HG03139 (cell line): ENCODE measurements at regions not wholly inside any gene's neighbourhood (a gene's known extent, or its start where the extent isn't known, plus 50 kb on each side); places are given as distances from the start of the nearest gene placed in this dataset.

ENCODE experiments used
- ATAC-seq: cut with Tn5 transposase; IDR thresholded peaks from one replicate; pipeline ENCODE4 v1.9.1; 2021; ENCODE audit not compliant: unreplicated experiment

GRCh38 chr9:87816036-87816435 is 66.6 kb upstream of the SPATA31E1 start:
- ATAC-seq, result no peak

GRCh38 chr9:87818308-87818707 is 64.4 kb upstream of the SPATA31E1 start:
- ATAC-seq, result no peak

DNA sequence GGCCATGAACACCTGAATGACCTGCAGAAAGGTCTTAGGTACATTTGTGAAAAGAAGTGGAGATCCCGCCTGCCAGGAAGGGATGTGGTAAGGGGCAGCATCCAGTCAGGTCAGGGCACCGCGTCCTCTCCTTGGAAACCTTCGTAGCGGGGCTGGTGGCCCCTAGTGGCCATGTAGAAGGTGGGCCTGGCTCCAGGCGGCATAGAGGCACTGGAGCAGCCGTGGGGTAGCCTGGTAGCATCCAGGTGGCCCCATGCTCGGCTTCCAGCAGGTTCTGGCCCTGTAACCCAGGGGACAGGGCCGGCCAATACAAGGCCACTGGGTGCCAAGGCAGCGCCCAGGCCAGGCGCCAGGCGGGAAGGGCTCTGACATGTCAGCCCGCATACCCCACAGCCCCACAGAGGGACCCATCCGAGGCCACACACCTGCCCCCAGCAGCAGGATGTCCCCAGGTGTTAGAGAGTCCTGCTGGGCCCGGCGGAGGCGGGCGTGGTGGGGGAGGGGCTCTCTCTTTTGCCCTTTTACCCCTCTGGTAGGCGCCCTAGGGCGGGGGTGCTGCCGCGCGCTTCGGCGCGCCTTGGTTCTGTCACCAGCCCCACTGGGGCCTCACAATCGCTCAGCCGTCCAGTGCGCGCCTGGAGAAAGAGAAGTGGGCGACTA is 58.3 kb upstream of the SPATA31E1 start:
- ATAC-seq, result no peak

GRCh38 chr9:87824886-87825285 is 57.8 kb upstream of the SPATA31E1 start:
- ATAC-seq, result no peak

DNA sequence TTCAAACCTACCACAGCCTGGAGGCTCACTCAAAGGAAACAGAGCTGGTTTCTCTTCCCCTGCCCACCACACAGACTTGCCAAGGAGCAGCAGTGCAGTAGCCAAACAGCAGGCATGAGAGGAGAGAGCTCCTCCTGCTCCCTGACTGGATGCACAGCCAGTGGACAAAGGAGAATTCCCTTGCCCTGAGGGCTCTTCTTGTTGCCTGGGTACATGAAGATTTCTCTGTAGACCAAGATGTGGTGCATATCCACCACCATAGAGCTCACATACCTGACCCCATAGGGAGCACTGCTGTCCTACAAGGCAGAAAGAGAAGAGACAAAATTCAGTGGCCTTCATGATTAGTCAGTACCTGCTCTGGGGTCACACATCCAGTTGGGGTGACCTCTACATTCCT is 56.3 kb upstream of the SPATA31E1 start:
- no peak for ATAC-seq

GRCh38 chr9:87827341-87827740 is 55.3 kb upstream of the SPATA31E1 start:
- ATAC-seq, result no peak

- ATAC-seq, result no peak
Measured at GRCh38 chr9:87829756-87830155, 52.9 kb upstream of the SPATA31E1 start.

- no peak for ATAC-seq
Measured at GRCh38 chr9:87830446-87830845, 52.2 kb upstream of the SPATA31E1 start.

DNA sequence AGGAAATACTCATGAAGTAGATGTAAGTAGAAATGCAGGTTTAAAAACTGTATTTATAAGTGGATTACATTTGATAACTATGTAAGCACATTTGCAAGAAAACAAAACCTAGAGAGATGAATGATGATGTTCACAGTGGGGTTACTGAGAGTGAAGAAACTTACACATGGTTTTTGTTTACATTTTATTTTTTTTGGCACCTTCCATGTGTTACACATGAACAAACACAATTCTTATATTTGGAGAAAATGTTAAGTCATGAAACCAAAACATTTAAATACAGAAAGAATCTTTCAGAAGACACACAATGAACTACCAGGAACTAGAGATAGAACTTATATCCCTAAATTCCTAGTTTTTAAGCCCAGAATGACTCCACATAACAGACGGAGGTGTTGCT is 51.5 kb upstream of the SPATA31E1 start:
- no peak for ATAC-seq
